ENCODE measurements at regions not wholly inside any gene's neighbourhood (a gene's known extent, or its start where the extent isn't known, plus 50 kb on each side); places are given as distances from the start of the nearest gene placed in this dataset.

- H3K27me3 ChIP-seq (ENCODE audit: insufficient read depth, low read length, poor library complexity) = peaks cover 3% of the 10 kb centered on the region
- TF ChIP-seq EZH2 (IDR thresholded peaks at IDR 0.05; ENCODE audit: borderline replicate concordance, low read depth, low read length, severe bottlenecking) (no peak), CTCF (IDR thresholded peaks at IDR 0.05; ENCODE audit: borderline replicate concordance, extremely low read depth, low read length, poor library complexity, severe bottlenecking) (no peak)
- H4K20me1 ChIP-seq (ENCODE audit: insufficient read depth, low read length) = no peaks in the 10 kb centered on the region
- no peaks in the 10 kb centered on the region for H3K79me2 ChIP-seq (ENCODE audit: insufficient read depth, low read length)
- H3K4me3 ChIP-seq (ENCODE audit: low read depth in 1 of 2, low read length in 2 of 2) = no peak overlapping the region
- H3K9me3 ChIP-seq (ENCODE audit: insufficient read depth, low read length, severe bottlenecking) = no peaks in the 10 kb centered on the region
- ATAC-seq (ENCODE audit: insufficient read depth, low read depth) = no peak
- H3K36me3 ChIP-seq (ENCODE audit: insufficient read depth, low read length) = no peaks in the 10 kb centered on the region
- H2AFZ ChIP-seq (ENCODE audit: low read depth, low read length) = no peak overlapping the region
- H3K4me1 ChIP-seq (ENCODE audit: insufficient read depth, low read length) = no peaks in the 10 kb centered on the region
- no peak overlapping the region for H3K4me2 ChIP-seq (ENCODE audit: insufficient read depth, low read length)
- no peak overlapping the region for H3K9ac ChIP-seq (ENCODE audit: low read depth, low read length)
- no peak overlapping the region for H3K27ac ChIP-seq (ENCODE audit: low read length)
- no peak for DNase-seq
Measured at GRCh38 chr16:16865374-16865773, 486.4 kb downstream of the NPIPA7 start.

GRCh38 chr16:16867973-16868372 lies 489.0 kb downstream of the NPIPA7 start:
- ATAC-seq (ENCODE audit: insufficient read depth, low read depth) (no peak), DNase-seq (no peak)
- Histone ChIP-seq H3K4me2 (ENCODE audit: insufficient read depth, low read length) (no peak overlapping the region), H3K4me3 (ENCODE audit: low read depth in 1 of 2, low read length in 2 of 2) (no peak overlapping the region), H3K9ac (ENCODE audit: low read depth, low read length) (no peak overlapping the region), H2AFZ (ENCODE audit: low read depth, low read length) (no peak overlapping the region), H3K9me3 (ENCODE audit: insufficient read depth, low read length, severe bottlenecking) (no peaks in the 10 kb centered on the region), H3K27ac (ENCODE audit: low read length) (no peak overlapping the region), H4K20me1 (ENCODE audit: insufficient read depth, low read length) (no peaks in the 10 kb centered on the region), H3K27me3 (ENCODE audit: insufficient read depth, low read length, poor library complexity) (peaks cover 3% of the 10 kb centered on the region), H3K79me2 (ENCODE audit: insufficient read depth, low read length) (no peaks in the 10 kb centered on the region), H3K4me1 (ENCODE audit: insufficient read depth, low read length) (no peaks in the 10 kb centered on the region), H3K36me3 (ENCODE audit: insufficient read depth, low read length) (no peaks in the 10 kb centered on the region)
- TF ChIP-seq EZH2 (IDR thresholded peaks at IDR 0.05; ENCODE audit: borderline replicate concordance, low read depth, low read length, severe bottlenecking) (no peak), CTCF (IDR thresholded peaks at IDR 0.05; ENCODE audit: borderline replicate concordance, extremely low read depth, low read length, poor library complexity, severe bottlenecking) (no peak)

GRCh38 chr16:16868727-16869126 lies 489.8 kb downstream of the NPIPA7 start:
- Histone ChIP-seq H4K20me1 (ENCODE audit: insufficient read depth, low read length) (no peaks in the 10 kb centered on the region), H3K4me1 (ENCODE audit: insufficient read depth, low read length) (no peaks in the 10 kb centered on the region), H3K9ac (ENCODE audit: low read depth, low read length) (no peak overlapping the region), H3K27ac (ENCODE audit: low read length) (no peak overlapping the region), H3K79me2 (ENCODE audit: insufficient read depth, low read length) (no peaks in the 10 kb centered on the region), H3K36me3 (ENCODE audit: insufficient read depth, low read length) (no peaks in the 10 kb centered on the region), H3K4me3 (ENCODE audit: low read depth in 1 of 2, low read length in 2 of 2) (no peak overlapping the region), H3K4me2 (ENCODE audit: insufficient read depth, low read length) (no peak overlapping the region), H3K9me3 (ENCODE audit: insufficient read depth, low read length, severe bottlenecking) (no peaks in the 10 kb centered on the region), H3K27me3 (ENCODE audit: insufficient read depth, low read length, poor library complexity) (peaks cover 3% of the 10 kb centered on the region), H2AFZ (ENCODE audit: low read depth, low read length) (no peak overlapping the region)
- ATAC-seq (ENCODE audit: insufficient read depth, low read depth) = no peak
- no peak for DNase-seq
- no peak for TF ChIP-seq EZH2 (IDR thresholded peaks at IDR 0.05; ENCODE audit: borderline replicate concordance, low read depth, low read length, severe bottlenecking)
- no peak for TF ChIP-seq CTCF (IDR thresholded peaks at IDR 0.05; ENCODE audit: borderline replicate concordance, extremely low read depth, low read length, poor library complexity, severe bottlenecking)

DNA sequence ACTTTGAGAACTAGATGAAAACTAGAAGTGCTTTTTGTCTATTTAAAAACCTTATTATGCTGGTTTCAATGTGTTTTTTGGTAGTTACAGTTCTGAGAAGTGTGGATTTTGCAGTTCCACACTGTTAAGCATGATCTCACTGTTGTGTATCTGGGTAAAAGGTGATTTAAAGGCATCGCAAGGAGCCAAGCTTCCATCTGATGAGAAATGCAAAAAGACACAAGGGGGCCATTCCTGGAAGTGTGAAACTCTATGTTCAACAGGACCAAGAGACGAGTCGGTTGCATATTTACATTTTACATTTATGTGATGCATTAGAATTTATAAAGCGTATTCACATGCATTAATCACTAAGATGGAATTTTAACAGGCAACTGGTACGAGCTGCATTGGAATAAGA lies 490.8 kb downstream of the NPIPA7 start:
- Histone ChIP-seq H3K4me1 (ENCODE audit: insufficient read depth, low read length) (no peaks in the 10 kb centered on the region), H2AFZ (ENCODE audit: low read depth, low read length) (no peak overlapping the region), H4K20me1 (ENCODE audit: insufficient read depth, low read length) (no peaks in the 10 kb centered on the region), H3K27me3 (ENCODE audit: insufficient read depth, low read length, poor library complexity) (peaks cover 3% of the 10 kb centered on the region), H3K9me3 (ENCODE audit: insufficient read depth, low read length, severe bottlenecking) (no peaks in the 10 kb centered on the region), H3K4me3 (ENCODE audit: low read depth in 1 of 2, low read length in 2 of 2) (no peak overlapping the region), H3K27ac (ENCODE audit: low read length) (no peak overlapping the region), H3K79me2 (ENCODE audit: insufficient read depth, low read length) (no peaks in the 10 kb centered on the region), H3K9ac (ENCODE audit: low read depth, low read length) (no peak overlapping the region), H3K36me3 (ENCODE audit: insufficient read depth, low read length) (no peaks in the 10 kb centered on the region), H3K4me2 (ENCODE audit: insufficient read depth, low read length) (no peak overlapping the region)
- TF ChIP-seq EZH2 (IDR thresholded peaks at IDR 0.05; ENCODE audit: borderline replicate concordance, low read depth, low read length, severe bottlenecking) (no peak), CTCF (IDR thresholded peaks at IDR 0.05; ENCODE audit: borderline replicate concordance, extremely low read depth, low read length, poor library complexity, severe bottlenecking) (no peak)
- ATAC-seq (ENCODE audit: insufficient read depth, low read depth) (no peak), DNase-seq (no peak)

Data from DND-41 (cell line).